ENCODE measurements at regions not wholly inside any gene's neighbourhood (a gene's known extent, or its start where the extent isn't known, plus 50 kb on each side); places are given as distances from the start of the nearest gene placed in this dataset.

- Histone ChIP-seq H3K79me2 (ENCODE audit: insufficient read depth, low read length) (no peaks in the 10 kb centered on the region), H3T11ph (ENCODE audit: low read length) (no peak overlapping the region), H3K79me1 (ENCODE audit: insufficient read depth, low read depth, low read length, poor library complexity, severe bottlenecking) (no peaks in the 10 kb centered on the region), H4K8ac (replicated peaks; ENCODE audit: insufficient read length, low read depth, low read length) (no peak overlapping the region), H3K4ac (ENCODE audit: low read depth, low read length) (no peak overlapping the region), H3K18ac (ENCODE audit: insufficient read length, low read depth, low read length) (no peak overlapping the region), H4K91ac (ENCODE audit: insufficient read length, low read depth, low read length) (no peak overlapping the region), H3K23me2 (ENCODE audit: insufficient read length, low read depth, low read length, poor library complexity, severe bottlenecking) (no peaks in the 10 kb centered on the region), H3K4me1 (ENCODE audit: insufficient read depth, low read length) (no peaks in the 10 kb centered on the region), H3K9me3 (ENCODE audit: control insufficient read depth, low read depth, low read length) (no peaks in the 10 kb centered on the region), H2BK12ac (ENCODE audit: insufficient read length, low read depth, low read length) (no peak overlapping the region), H2AK5ac (ENCODE audit: insufficient read length, low read length) (no peak overlapping the region), H3K27ac (ENCODE audit: insufficient read length, low read depth, low read length) (no peak overlapping the region), H2BK20ac (ENCODE audit: low read depth, low read length, poor library complexity, severe bottlenecking) (no peak overlapping the region), H2BK120ac (ENCODE audit: low read depth, low read length, poor library complexity, severe bottlenecking) (no peak overlapping the region), H2AFZ (ENCODE audit: low read length) (no peak overlapping the region), H4K20me1 (ENCODE audit: control insufficient read depth, insufficient read depth, insufficient read length) (no peaks in the 10 kb centered on the region), H3K9ac (ENCODE audit: extremely low read depth, insufficient read length, low read length) (no peak overlapping the region), H3K27me3 (ENCODE audit: insufficient read depth, low read length) (no peaks in the 10 kb centered on the region), H3K14ac (ENCODE audit: insufficient read depth, low read length) (no peak overlapping the region), H2BK15ac (ENCODE audit: low read depth, low read length) (no peak overlapping the region), H3K56ac (ENCODE audit: insufficient read length, low read depth, low read length) (no peak overlapping the region), H2BK5ac (ENCODE audit: insufficient read length, low read length) (no peak overlapping the region), H3K4me2 (ENCODE audit: insufficient read depth, insufficient read length, low read length) (no peak overlapping the region), H4K5ac (ENCODE audit: insufficient read length, low read depth, low read length) (no peak overlapping the region), H3K23ac (ENCODE audit: insufficient read length, low read depth, low read length) (no peak overlapping the region)
- Mint-ChIP-seq H3K27ac (no peak overlapping the region), H3K4me3 (no peak overlapping the region), H3K9me3 (no peaks in the 10 kb centered on the region), H3K4me1 (no peaks in the 10 kb centered on the region), H3K36me3 (ENCODE audit: insufficient read depth in 1 of 3, low read depth in 3 of 3) (peaks cover 0 to 5% (median 0%) of the 10 kb centered on the region in 3 experiments; a peak in 1 of 7 replicates), H3K27me3 (ENCODE audit: low read depth) (no peaks in the 10 kb centered on the region; the same call in 1 of the 2 replicates)
- no peak for DNase-seq
- no CpG with 5 or more reads among the region's 6 CpGs for WGBS (ENCODE audit: extremely low coverage, insufficient read length, low lambda C conversion rate)
- peak; percentile 27; the same call in 1 of the 3 replicates for TF ChIP-seq CTCF (conservative IDR thresholded peaks at IDR 0.05)
Measured at GRCh38 chr4:98786866-98787265, 128.5 kb upstream of the TSPAN5 start.

All from H9 (cell line).